SK-N-SH (cell line): ENCODE measurements at regions not wholly inside any gene's neighbourhood (a gene's known extent, or its start where the extent isn't known, plus 50 kb on each side); places are given as distances from the start of the nearest gene placed in this dataset.

Experiments used
- CTCF ChIA-PET: fragments of 300-600, 350-600 bp; formaldehyde crosslinking; extraction: SDS; loops from one replicate; lab custom pipeline; 2021; lab: Yijun Ruan, JAX
- POLR2A ChIA-PET: fragments of 350-600 bp; sonication (Branson Sonifier 250); formaldehyde crosslinking; extraction: SDS; loops from one replicate; lab custom pipeline; 2020; ENCODE audit warnings: antibody characterized with exemption, inconsistent platforms; lab: Yijun Ruan, JAX
- DNase-seq: peaks from one replicate; pipeline ENCODE4 v3.0.0; 2012
- H2AFZ ChIP-seq: fragments of 200-600 bp; sonication (generic); 2 replicates; pipeline ENCODE4 v1.8.1; 2016; ENCODE audit warnings: antibody characterized with exemption, mild to moderate bottlenecking, low read depth
- H3F3A ChIP-seq: fragments of 200-600 bp; sonication (generic); replicated peaks from 2 replicates; pipeline ENCODE3; 2016; ENCODE audit warnings: antibody characterized with exemption, mild to moderate bottlenecking; ENCODE audit not compliant: insufficient read depth
- H3K27ac ChIP-seq, 2 experiments: fragments of 200-500 bp in 1 of 2; fragments of 200-600 bp in 1 of 2; sonication (Bioruptor generic) in 1 of 2; sonication (generic), shearing (Covaris generic) in 1 of 2; 2 replicates each; pipeline versions ENCODE4 v1.5.1 to v1.6.1; 2014 to 2016; ENCODE audit warnings: low read depth in 2 of 2, inconsistent platforms in 1 of 2, low read length in 1 of 2, mild to moderate bottlenecking in 1 of 2, mixed read lengths in 1 of 2
- H3K27me3 ChIP-seq: fragments of 200-600 bp; sonication (generic), shearing (Covaris generic); 2 replicates; pipeline ENCODE4 v1.6.1; 2016; ENCODE audit warnings: mixed run types; ENCODE audit not compliant: insufficient read depth
- H3K36me3 ChIP-seq, 2 experiments: fragments of 200-500 bp in 1 of 2; fragments of 200-600 bp in 1 of 2; sonication (Bioruptor generic) in 1 of 2; sonication (generic) in 1 of 2; replicated peaks in 1 of 2; 2 replicates each; pipeline versions ENCODE3 to v1.5.1; 2014 to 2016; ENCODE audit warnings: low read length in 1 of 2, mild to moderate bottlenecking in 1 of 2; ENCODE audit not compliant: insufficient read depth in 2 of 2, control insufficient read depth in 1 of 2
- H3K4me1 ChIP-seq, 2 experiments: fragments of 200-500 bp in 1 of 2; fragments of 200-600 bp in 1 of 2; sonication (Bioruptor generic) in 1 of 2; sonication (generic), shearing (Covaris generic) in 1 of 2; 2 replicates each; pipeline versions ENCODE4 v1.5.1 to v1.6.1; 2014 to 2016; ENCODE audit warnings: low read depth in 1 of 2, low read length in 1 of 2, mixed run types in 1 of 2; ENCODE audit not compliant: insufficient read depth in 2 of 2, control insufficient read depth in 1 of 2
- H3K4me2 ChIP-seq: fragments of 200-600 bp; sonication (generic), shearing (Covaris generic); 2 replicates; pipeline ENCODE4 v1.6.1; 2017; ENCODE audit warnings: mixed run types
- H3K4me3 ChIP-seq, 2 experiments: fragments of 200-500 bp in 1 of 2; fragments of 200-600 bp in 1 of 2; sonication (Bioruptor generic) in 1 of 2; sonication (generic), shearing (Covaris generic) in 1 of 2; 2 replicates each; pipeline versions ENCODE4 v1.5.1 to v1.8.1; 2014 to 2016; ENCODE audit warnings: low read depth in 2 of 2, inconsistent platforms in 1 of 2, low read length in 1 of 2, mild to moderate bottlenecking in 1 of 2, mixed read lengths in 1 of 2, moderate library complexity in 1 of 2
- H3K79me2 ChIP-seq: fragments of 200-600 bp; sonication (generic); 2 replicates; pipeline ENCODE4 v1.8.1; 2017; ENCODE audit warnings: mild to moderate bottlenecking; ENCODE audit not compliant: insufficient read depth
- H3K9ac ChIP-seq: fragments of 200-600 bp; sonication (generic); 2 replicates; pipeline ENCODE4 v1.6.1; 2017; ENCODE audit warnings: mixed run types
- H3K9me2 ChIP-seq: fragments of 200-600 bp; sonication (generic); 2 replicates; pipeline ENCODE4 v1.6.1; 2017; ENCODE audit warnings: mixed run types
- H3K9me3 ChIP-seq: fragments of 200-600 bp; sonication (generic); 2 replicates; pipeline ENCODE4 v1.6.1; 2017; ENCODE audit warnings: mixed run types, mild to moderate bottlenecking, moderate library complexity
- H4K20me1 ChIP-seq: fragments of 200-600 bp; sonication (generic); 2 replicates; pipeline ENCODE4 v1.6.1; 2017; ENCODE audit warnings: mild to moderate bottlenecking, mixed run types; ENCODE audit not compliant: insufficient read depth
- CTCF ChIP-seq: fragments of 200-600 bp; sonication (generic); IDR thresholded peaks from 2 replicates; pipeline ENCODE4 v1.6.1; 2017; ENCODE audit warnings: antibody characterized with exemption, mild to moderate bottlenecking, moderate library complexity
- EZH2phosphoT487 ChIP-seq: fragments of 200-600 bp; sonication (generic); IDR thresholded peaks from 2 replicates; pipeline ENCODE4 v1.6.1; 2017; ENCODE audit warnings: low read depth, mixed run types, mild to moderate bottlenecking, antibody characterized with exemption, moderate library complexity, borderline replicate concordance
- FOXJ3 ChIP-seq: sonication (generic); formaldehyde crosslinking; IDR thresholded peaks from 2 replicates; pipeline ENCODE4 v1.5.1; 2020; ENCODE audit warnings: mild to moderate bottlenecking, missing genetic modification reagents
- GABPA ChIP-seq: IDR thresholded peaks from 2 replicates; pipeline ENCODE4 v1.4.0; 2012; ENCODE audit warnings: low read depth, mild to moderate bottlenecking
- JUND ChIP-seq: IDR thresholded peaks from 2 replicates; pipeline ENCODE4 v1.4.0; 2012
- NFIC ChIP-seq: IDR thresholded peaks from 2 replicates; pipeline ENCODE4 v1.4.0; 2012; ENCODE audit warnings: borderline replicate concordance
- PBX3 ChIP-seq: IDR thresholded peaks from 2 replicates; pipeline ENCODE4; 2012
- RAD21 ChIP-seq: IDR thresholded peaks from 2 replicates; pipeline ENCODE4 v1.6.1; 2012; ENCODE audit warnings: mild to moderate bottlenecking, low read length
- RCOR1 ChIP-seq: fragments of 150-350 bp; IDR thresholded peaks from 2 replicates; pipeline ENCODE4 v1.6.1; 2017; ENCODE audit warnings: antibody characterized with exemption, low read length
- REST ChIP-seq: IDR thresholded peaks from 2 replicates; pipeline ENCODE4 v1.6.1; 2012; ENCODE audit warnings: mild to moderate bottlenecking, low read depth, low read length, moderate library complexity
- SIN3A ChIP-seq: IDR thresholded peaks from 2 replicates; pipeline ENCODE4 v1.6.1; 2012; ENCODE audit warnings: low read depth, mild to moderate bottlenecking, low read length, moderate library complexity, borderline replicate concordance
- SMC3 ChIP-seq: IDR thresholded peaks from 2 replicates; pipeline ENCODE4 v1.6.1; 2012; ENCODE audit warnings: low read depth, low read length, improper control_type of control experiment
- YY1 ChIP-seq: IDR thresholded peaks from 2 replicates; pipeline ENCODE4 v1.4.0; 2012; ENCODE audit warnings: low read depth, mild to moderate bottlenecking
- WGBS: methylation state at CpG from one replicate; pipeline ENCODE4 v1.1.6; 2017; ENCODE audit warnings: low lambda C conversion rate; 5-methylcytosine and 5-hydroxymethylcytosine counted together
- TF ChIP-seq, protein P1 (sequence below): IDR thresholded peaks from 2 replicates; pipeline ENCODE4 v1.4.0; 2012; ENCODE audit warnings: low read depth, borderline replicate concordance
- TF ChIP-seq, protein P2 (sequence below): fragments of 150-350 bp; IDR thresholded peaks from 2 replicates; pipeline ENCODE4 v1.6.1; 2016; ENCODE audit warnings: mild to moderate bottlenecking, low read depth, low read length
- TF ChIP-seq, protein P3 (sequence below): IDR thresholded peaks from 2 replicates; pipeline ENCODE4 v1.4.0; 2012; ENCODE audit warnings: low read depth

- Histone ChIP-seq H3K9ac (no peak overlapping the region), H4K20me1 (no peaks in the 10 kb centered on the region), H2AFZ (no peak overlapping the region), H3K9me3 (no peaks in the 10 kb centered on the region), H3K4me2 (no peak overlapping the region), H3K9me2 (no peaks in the 10 kb centered on the region), H3K27ac (no peak overlapping the region), H3F3A (no peaks in the 10 kb centered on the region), H3K4me3 (no peak overlapping the region), H3K79me2 (no peaks in the 10 kb centered on the region), H3K4me1 (peaks cover 0 to 7% of the 10 kb centered on the region in 2 experiments; a peak in 1 of 4 replicates)
- CTCF ChIA-PET = no interaction called here
- no peak for DNase-seq
- TF ChIP-seq JUND (no peak), REST (no peak), PBX3 (no peak), RAD21 (no peak), FOXJ3 (CRISPR knock-in tag) (no peak), SIN3A (no peak), CTCF (no peak), YY1 (no peak), RCOR1 (no peak), GABPA (no peak), EZH2phosphoT487 (no peak), NFIC (no peak), SMC3 (no peak)
- TF ChIP-seq, protein P1, sequence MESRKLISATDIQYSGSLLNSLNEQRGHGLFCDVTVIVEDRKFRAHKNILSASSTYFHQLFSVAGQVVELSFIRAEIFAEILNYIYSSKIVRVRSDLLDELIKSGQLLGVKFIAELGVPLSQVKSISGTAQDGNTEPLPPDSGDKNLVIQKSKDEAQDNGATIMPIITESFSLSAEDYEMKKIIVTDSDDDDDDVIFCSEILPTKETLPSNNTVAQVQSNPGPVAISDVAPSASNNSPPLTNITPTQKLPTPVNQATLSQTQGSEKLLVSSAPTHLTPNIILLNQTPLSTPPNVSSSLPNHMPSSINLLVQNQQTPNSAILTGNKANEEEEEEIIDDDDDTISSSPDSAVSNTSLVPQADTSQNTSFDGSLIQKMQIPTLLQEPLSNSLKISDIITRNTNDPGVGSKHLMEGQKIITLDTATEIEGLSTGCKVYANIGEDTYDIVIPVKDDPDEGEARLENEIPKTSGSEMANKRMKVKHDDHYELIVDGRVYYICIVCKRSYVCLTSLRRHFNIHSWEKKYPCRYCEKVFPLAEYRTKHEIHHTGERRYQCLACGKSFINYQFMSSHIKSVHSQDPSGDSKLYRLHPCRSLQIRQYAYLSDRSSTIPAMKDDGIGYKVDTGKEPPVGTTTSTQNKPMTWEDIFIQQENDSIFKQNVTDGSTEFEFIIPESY = no peak
- TF ChIP-seq, protein P2, sequence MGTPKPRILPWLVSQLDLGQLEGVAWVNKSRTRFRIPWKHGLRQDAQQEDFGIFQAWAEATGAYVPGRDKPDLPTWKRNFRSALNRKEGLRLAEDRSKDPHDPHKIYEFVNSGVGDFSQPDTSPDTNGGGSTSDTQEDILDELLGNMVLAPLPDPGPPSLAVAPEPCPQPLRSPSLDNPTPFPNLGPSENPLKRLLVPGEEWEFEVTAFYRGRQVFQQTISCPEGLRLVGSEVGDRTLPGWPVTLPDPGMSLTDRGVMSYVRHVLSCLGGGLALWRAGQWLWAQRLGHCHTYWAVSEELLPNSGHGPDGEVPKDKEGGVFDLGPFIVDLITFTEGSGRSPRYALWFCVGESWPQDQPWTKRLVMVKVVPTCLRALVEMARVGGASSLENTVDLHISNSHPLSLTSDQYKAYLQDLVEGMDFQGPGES = no peak
- TF ChIP-seq, protein P3, sequence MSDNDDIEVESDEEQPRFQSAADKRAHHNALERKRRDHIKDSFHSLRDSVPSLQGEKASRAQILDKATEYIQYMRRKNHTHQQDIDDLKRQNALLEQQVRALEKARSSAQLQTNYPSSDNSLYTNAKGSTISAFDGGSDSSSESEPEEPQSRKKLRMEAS = no peak
- TF ChIP-seq, all 33 proteins: peak for 0
- H3K27me3 ChIP-seq = no peaks in the 10 kb centered on the region
- POLR2A ChIA-PET = no interaction called here
- no peaks in the 10 kb centered on the region for H3K36me3 ChIP-seq
- 76% methylated on average over 4 of the region's 4 CpGs for WGBS
Measured at GRCh38 chr18:25724997-25725396, 365.4 kb downstream of the SS18 start.
